Activated CD4-positive, alpha-beta T cell treated with anti-CD3 and anti-CD28 coated beads, Interleukin-2, Interleukin-4, amounts not matched to agents 100 ng/mL and 50 ng/mL, durations not matched to agents 16 hours and 8 hours (primary cell): ENCODE measurements at regions not wholly inside any gene's neighbourhood (a gene's known extent, or its start where the extent isn't known, plus 50 kb on each side); places are given as distances from the start of the nearest gene placed in this dataset.
"Not testable (repeated sequence)": the region's sequence is repeated elsewhere in the genome, so short reads cannot be mapped to it uniquely, and the experiment has no call there.

Source experiments
- DNase-seq: peaks from one replicate; pipeline ENCODE4 v3.0.0-alpha.2; 2020; ENCODE audit warnings: low spot score

GRCh38 chr4:8675383-8675782 lies 82.8 kb downstream of the CPZ start:
- no peak for DNase-seq

- no peak for DNase-seq
Measured at GRCh38 chr4:8674311-8674885, 81.8 kb downstream of the CPZ start.

GRCh38 chr4:8673106-8673505 lies 80.5 kb downstream of the CPZ start:
- DNase-seq: not testable (repeated sequence)

- DNase-seq: no peak
Measured at GRCh38 chr4:8672486-8672885, 79.9 kb downstream of the CPZ start.

- no peak for DNase-seq
Measured at GRCh38 chr4:8671712-8672290, 79.2 kb downstream of the CPZ start.
